ENCODE measurements at regions not wholly inside any gene's neighbourhood (a gene's known extent, or its start where the extent isn't known, plus 50 kb on each side); places are given as distances from the start of the nearest gene placed in this dataset.

GRCh38 chr18:68316636-68317035 lies 398.3 kb downstream of the TMX3 start:
- TF ChIP-seq POLR2A (IDR thresholded peaks at IDR 0.05) (no peak), CTCF (IDR thresholded peaks at IDR 0.05) (no peak), EP300 (IDR thresholded peaks at IDR 0.05) (no peak), POLR2AphosphoS5 (IDR thresholded peaks at IDR 0.05) (no peak)

Measured in upper lobe of left lung (tissue), 4 donors.